DMS 273 (cell line): ENCODE measurements at regions not wholly inside any gene's neighbourhood (a gene's known extent, or its start where the extent isn't known, plus 50 kb on each side); places are given as distances from the start of the nearest gene placed in this dataset.
A peak's percentile ranks its signal among the peaks of the same experiment; 100 is the strongest.

ENCODE experiments used
- DNase-seq: peaks from one replicate; lab custom pipeline; 2025; ENCODE audit not compliant: unreplicated experiment; lab: John Stamatoyannopoulos, UW

- DNase-seq = no peak
Observed at GRCh38 chr18:72942766-72943165, 75.0 kb upstream of the NETO1 start.

- peak; percentile 0 for DNase-seq
Observed at GRCh38 chr18:72940986-72941385, 73.2 kb upstream of the NETO1 start.

- no peak for DNase-seq
Observed at GRCh38 chr18:72940509-72940908, 72.7 kb upstream of the NETO1 start.

GRCh38 chr18:72935744-72936143 is 68.0 kb upstream of the NETO1 start:
- DNase-seq = no peak

GRCh38 chr18:72922895-72923294 is 55.1 kb upstream of the NETO1 start:
- no peak for DNase-seq
